Testis (tissue), 2 donors: ENCODE measurements at regions not wholly inside any gene's neighbourhood (a gene's known extent, or its start where the extent isn't known, plus 50 kb on each side); places are given as distances from the start of the nearest gene placed in this dataset.

Experiments used
- DNase-seq: peaks from one replicate; pipeline ENCODE4 v3.0.0-alpha.2; 2019
- H3K27ac ChIP-seq, 2 donors: fragments of 200-600 bp; sonication (generic); one replicate each; pipeline ENCODE4 v1.5.1; 2019
- H3K27me3 ChIP-seq: fragments of 200-600 bp; sonication (generic); one replicate; pipeline ENCODE4 v1.5.1; 2019
- H3K36me3 ChIP-seq: fragments of 200-600 bp; sonication (generic); one replicate; pipeline ENCODE4 v1.5.1; 2017; ENCODE audit warnings: low read depth; ENCODE audit errors: missing control alignments
- H3K4me1 ChIP-seq: fragments of 200-600 bp; sonication (generic); one replicate; pipeline ENCODE4 v1.5.1; 2019
- H3K4me3 ChIP-seq, 2 donors: fragments of 200-600 bp; sonication (generic); one replicate each; pipeline ENCODE4 v1.5.1; 2017 to 2019
- H3K9me3 ChIP-seq: fragments of 200-600 bp; sonication (generic); one replicate; pipeline ENCODE4 v1.5.1; 2017
- CTCF ChIP-seq, 3 experiments: fragments of 450-650 bp in 2 of 3; fragments of 200-600 bp in 1 of 3; sonication (generic) in 1 of 3; IDR thresholded peaks; one replicate each; pipeline ENCODE4 v1.5.1; 2016 to 2019; ENCODE audit warnings: antibody characterized with exemption in 3 of 3, mild to moderate bottlenecking in 2 of 3, moderate library complexity in 1 of 3
- POLR2A ChIP-seq: fragments of 450-650 bp; IDR thresholded peaks from one replicate; pipeline ENCODE4 v1.6.1; 2017; ENCODE audit warnings: antibody characterized with exemption, mild to moderate bottlenecking, moderate library complexity
- whole genome bisulfite sequencing, 2 donors: methylation state at CpG; one replicate each; pipeline ENCODE4 v1.1.5; 2018; 5-methylcytosine and 5-hydroxymethylcytosine counted together
- intact Hi-C: fragments of 100-400 bp; cut with DNase I; formaldehyde crosslinking; loops from one replicate; pipeline ENCODE4 v1.15.1; 2023; ENCODE audit warnings: low total_unique reads

- H3K36me3 ChIP-seq = no peaks in the 10 kb centered on the region
- WGBS, 2 donors = 45 to 60% methylated on average over 8 to 9 of the region's 9 CpGs
- TF ChIP-seq POLR2A (no peak), CTCF (IDR thresholded peaks at IDR 0.05) (no peak)
- no peaks in the 10 kb centered on the region for H3K9me3 ChIP-seq
- intact Hi-C loops = no loop called here
- H3K4me3 ChIP-seq = no peak overlapping the region
- H3K27me3 ChIP-seq = no peaks in the 10 kb centered on the region
- DNase-seq = peak; percentile 36
- peaks cover 22% of the 10 kb centered on the region for H3K4me1 ChIP-seq
- peak overlapping the region; percentile 77 to 84 for H3K27ac ChIP-seq
These were observed 220.2 kb downstream of the ARHGAP12 start for GRCh38 chr10:31708474-31708873.

GRCh38 chr10:31708046-31708445 lies 220.6 kb downstream of the ARHGAP12 start:
- TF ChIP-seq POLR2A (no peak), CTCF (IDR thresholded peaks at IDR 0.05) (no peak)
- Histone ChIP-seq H3K4me1 (peaks cover 22% of the 10 kb centered on the region), H3K4me3 (no peak overlapping the region), H3K36me3 (no peaks in the 10 kb centered on the region), H3K27me3 (no peaks in the 10 kb centered on the region), H3K27ac (peak overlapping the region; percentile 77 to 84), H3K9me3 (no peaks in the 10 kb centered on the region)
- 30 to 31% methylated on average over 3 of the region's 3 CpGs for WGBS, 2 donors
- intact Hi-C loops = no loop called here
- no peak for DNase-seq

GRCh38 chr10:31707093-31708039 lies 221.3 kb downstream of the ARHGAP12 start:
- 25 to 26% methylated on average over 12 to 14 of the region's 14 CpGs for WGBS, 2 donors
- H3K4me1 ChIP-seq = peaks cover 22% of the 10 kb centered on the region
- intact Hi-C loops = no loop called here

GRCh38 chr10:31706464-31707092 lies 222.1 kb downstream of the ARHGAP12 start:
- H3K4me3 ChIP-seq = no peak overlapping the region
- H3K4me1 ChIP-seq = peaks cover 22% of the 10 kb centered on the region
- no peak for DNase-seq
- peak overlapping the region; percentile 77 to 84 for H3K27ac ChIP-seq
- WGBS, 2 donors = 72 to 75% methylated on average over 4 to 7 of the region's 7 CpGs
- no peak for TF ChIP-seq POLR2A
- TF ChIP-seq CTCF (IDR thresholded peaks at IDR 0.05) = no peak
- H3K36me3 ChIP-seq = no peaks in the 10 kb centered on the region
- no peaks in the 10 kb centered on the region for H3K9me3 ChIP-seq
- intact Hi-C loops = no loop called here
- H3K27me3 ChIP-seq = no peaks in the 10 kb centered on the region

More at GRCh38 chr10:31707093-31708039, 221.3 kb downstream of the ARHGAP12 start:
- H3K36me3 ChIP-seq = no peaks in the 10 kb centered on the region
- H3K27me3 ChIP-seq = no peaks in the 10 kb centered on the region
- no peak overlapping the region for H3K4me3 ChIP-seq
- DNase-seq = peak; percentile 52
- peak overlapping the region; percentile 77 to 84 for H3K27ac ChIP-seq
- TF ChIP-seq CTCF (IDR thresholded peaks at IDR 0.05) = no peak
- TF ChIP-seq POLR2A = no peak
- no peaks in the 10 kb centered on the region for H3K9me3 ChIP-seq
